ENCODE measurements at regions not wholly inside any gene's neighbourhood (a gene's known extent, or its start where the extent isn't known, plus 50 kb on each side); places are given as distances from the start of the nearest gene placed in this dataset.

DNA sequence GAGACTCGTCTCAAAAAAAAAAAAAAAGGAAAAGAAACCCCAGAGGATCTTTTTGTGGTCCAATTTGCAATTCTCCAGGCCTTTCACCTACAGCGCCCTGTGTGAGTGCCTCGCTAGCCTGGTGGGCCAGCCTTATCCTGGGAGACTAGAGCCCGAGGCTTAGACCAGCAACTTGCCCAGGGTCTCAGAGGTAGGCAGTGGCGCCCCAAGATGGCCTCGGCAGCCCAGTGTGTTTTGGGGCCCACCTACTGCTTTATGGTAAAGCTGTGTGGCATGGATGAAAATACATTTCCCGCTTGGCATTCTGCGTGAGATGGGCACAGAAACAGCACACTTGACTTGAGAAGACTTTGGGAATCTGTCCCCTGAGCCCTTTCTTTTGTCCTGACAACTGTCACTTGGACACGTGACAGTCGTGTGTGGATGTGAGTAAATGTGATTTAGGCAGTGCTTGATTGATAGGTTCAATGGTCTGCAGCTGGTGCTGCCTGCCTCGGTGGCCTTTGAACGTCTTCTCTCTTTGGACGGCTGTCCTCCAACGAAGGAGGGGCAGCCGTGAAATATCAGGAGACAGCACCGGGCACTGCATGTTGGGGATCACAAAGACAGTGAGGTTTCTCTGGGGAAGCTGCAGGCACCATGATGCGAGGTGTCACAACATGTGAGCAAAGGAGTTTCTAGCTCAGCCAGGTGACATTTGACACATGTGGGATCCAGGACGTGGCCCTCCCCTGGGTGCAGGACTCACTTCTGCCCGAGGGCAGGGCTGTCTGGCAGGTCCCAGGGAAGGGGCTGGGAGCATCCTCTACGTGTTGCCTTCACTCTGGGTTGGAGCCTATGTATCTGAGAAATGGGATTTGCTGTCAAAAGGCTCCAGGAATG lies 209.5 kb upstream of the TWIST2 start:
- no peak for DNase-seq (ENCODE audit: low read depth)

DNA sequence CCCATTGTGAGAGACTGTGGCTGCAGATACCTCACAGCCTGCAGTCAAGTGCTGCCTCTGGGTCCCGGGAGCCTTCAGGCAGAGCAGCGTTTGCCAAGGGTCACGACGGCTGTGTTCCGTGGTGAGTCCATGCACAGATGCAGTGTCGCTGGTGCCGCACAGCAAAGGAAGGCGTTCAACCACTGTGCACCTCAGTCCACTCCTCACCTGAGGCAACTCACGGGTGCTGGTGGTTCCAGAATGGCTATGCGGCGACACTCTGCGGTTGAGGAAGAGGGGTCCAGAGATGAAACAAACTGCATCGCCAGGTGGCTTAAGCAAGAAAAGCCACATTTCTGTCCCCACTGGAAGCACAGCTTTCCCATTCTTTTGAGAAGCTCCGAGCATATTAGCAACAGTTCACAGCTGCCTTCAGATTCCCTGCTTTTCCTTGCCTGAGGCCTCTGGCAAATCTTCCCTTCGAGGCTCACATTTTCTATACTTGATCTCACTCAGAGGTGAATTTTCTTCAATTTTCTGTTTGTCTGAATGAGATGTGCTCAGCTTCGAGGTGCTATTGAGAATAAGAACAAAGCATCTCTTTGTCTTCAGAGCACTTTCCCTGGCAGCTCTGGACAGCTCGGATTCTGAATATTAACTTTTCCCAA lies 208.8 kb upstream of the TWIST2 start:
- DNase-seq (ENCODE audit: low read depth) = no peak

DNA sequence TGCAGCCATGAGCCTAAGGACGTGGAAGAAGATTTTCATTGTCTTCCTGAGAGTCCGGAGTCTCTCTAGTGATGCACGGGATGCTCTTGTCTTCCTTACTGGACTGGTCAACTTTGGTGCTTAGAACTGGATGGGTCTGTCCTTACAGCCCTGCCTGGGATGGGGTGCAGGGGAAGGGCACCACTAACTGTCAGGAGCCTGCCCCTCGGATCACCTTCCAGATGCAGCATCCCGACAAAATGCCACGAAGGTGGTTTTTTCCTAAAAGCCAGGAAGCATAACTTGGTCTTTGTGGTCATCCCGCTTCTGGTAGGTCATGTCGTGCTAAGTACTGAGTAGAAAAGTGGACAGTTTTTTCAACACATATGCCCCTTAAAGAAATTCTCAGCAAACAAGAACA lies 207.4 kb upstream of the TWIST2 start:
- no peak for DNase-seq (ENCODE audit: low read depth)

DNA sequence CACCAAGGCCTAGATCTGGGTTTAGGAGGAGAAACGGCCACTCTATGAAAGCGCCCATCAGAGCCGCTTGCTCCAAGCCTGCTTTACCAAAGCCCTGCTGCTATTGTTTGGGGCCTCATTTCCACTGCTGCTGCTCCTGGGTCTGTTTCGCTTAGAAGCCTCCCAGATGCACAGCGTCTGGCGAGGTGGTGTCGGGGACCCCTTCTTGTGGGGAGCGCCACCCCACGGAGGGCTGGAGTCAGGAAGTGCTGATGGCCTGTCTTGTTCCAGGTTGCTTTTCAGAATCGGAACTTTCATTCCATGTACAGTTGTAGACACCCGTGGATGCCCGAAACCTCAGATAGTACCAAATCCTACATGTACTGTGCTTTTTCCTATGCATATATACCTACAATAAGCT lies 204.9 kb upstream of the TWIST2 start:
- no peak for DNase-seq (ENCODE audit: low read depth)

DNA sequence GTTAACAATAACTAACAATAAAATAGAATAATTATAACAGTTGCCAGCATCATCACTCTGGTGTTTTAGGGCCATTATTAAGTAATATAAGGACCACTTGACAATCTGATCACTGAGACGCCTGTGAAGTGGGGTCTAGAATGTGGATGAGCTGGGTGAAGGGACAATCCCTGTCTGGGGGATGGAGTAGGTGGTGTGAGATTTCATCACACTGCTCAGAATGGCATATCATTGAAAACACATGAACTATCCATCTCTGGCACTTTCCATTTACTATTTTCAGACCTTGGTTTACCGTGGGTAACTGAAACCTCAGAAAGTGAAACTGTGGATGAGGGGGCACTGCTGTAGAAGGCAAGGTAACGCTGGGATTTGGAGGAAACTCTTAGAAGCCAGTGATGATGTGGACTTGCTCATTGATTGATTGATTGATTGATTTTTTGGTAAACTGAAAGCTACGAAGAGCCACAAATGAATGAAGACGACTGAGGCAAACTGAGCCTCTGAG lies 204.4 kb upstream of the TWIST2 start:
- no peak for DNase-seq (ENCODE audit: low read depth)

DNA sequence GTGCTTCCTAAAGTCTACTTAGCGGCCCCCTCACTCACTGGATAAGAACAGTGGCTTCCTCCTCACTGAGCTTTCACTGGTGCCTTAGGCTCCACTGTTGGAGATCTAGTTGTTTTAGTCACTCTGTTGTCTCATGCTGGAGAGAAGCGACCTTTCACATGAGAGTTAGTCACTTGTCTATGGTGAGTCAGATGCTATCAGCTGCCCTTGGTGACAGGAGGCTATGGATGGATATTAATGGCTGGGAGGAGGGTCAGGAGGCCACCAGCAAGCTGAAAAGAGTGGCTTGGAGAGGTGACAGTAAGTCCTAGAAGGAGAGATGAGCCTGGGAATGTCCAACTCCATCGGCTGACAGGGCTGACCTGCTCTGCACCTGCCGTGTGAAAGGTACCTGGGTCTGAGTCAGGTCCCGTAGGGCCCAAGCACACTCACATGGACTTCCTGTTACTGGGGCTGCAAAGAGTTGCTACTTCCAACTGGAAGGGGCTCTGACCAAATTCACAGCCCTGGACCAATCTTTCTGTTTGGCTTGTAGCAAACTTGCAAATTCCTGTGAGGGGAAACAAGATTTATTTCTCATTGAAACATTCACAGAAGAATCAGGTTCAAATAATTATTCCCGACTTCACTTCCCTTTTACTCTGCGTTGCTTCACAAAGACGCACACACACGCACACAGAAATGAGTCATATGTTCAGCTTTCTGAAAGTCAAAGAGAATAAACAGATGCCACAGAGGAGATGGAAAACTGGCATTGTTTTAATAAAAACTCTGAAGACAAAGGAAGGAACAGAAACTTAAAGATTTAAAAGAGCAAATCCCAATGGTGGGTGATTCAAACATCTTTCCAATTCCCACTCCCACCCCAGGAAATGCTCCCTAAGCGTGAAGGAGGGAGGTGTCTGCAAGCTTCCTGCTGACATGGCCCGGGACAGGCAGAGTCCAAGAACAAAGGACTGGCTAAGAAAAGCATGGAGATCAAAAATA lies 203.5 kb upstream of the TWIST2 start:
- DNase-seq (ENCODE audit: low read depth) = no peak

DNA sequence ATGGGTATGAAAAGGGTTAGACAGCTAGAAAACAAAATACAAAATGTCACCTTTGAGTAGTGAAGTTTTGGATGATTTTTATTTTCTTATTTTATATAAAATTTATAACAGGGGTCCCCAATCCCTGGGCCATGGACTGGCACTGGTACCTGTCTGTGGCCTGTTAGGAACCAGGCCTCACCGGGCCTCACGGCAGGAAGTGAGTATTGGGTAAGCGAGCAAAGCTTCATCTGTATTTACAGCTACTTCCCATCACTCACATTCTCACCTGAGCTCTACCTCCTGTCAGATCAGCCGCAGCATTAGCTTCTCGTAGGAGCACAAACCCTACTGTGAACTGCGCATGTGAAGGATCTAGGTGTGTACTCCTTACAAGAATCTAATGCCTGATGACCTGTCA lies 202.8 kb upstream of the TWIST2 start:
- no peak for DNase-seq (ENCODE audit: low read depth)

DNA sequence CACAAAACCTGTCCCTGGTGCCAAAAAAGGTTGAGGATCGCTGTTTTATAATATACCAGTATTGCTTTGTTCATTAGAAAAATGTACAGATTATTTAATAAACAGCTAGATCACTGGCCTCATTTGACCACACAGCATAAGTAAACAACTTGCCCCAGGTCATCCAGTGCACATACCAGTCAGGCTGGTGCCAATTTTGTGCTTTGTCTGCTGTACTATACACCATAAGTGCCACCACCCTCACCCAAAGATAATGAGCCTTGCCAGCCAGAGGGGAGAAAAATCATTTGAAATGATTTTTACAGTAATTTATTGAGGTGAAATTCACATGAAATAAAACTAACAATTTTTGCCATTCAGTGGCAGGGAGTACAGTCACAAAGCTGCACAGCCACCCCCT lies 202.2 kb upstream of the TWIST2 start:
- no peak for DNase-seq (ENCODE audit: low read depth)

DNA sequence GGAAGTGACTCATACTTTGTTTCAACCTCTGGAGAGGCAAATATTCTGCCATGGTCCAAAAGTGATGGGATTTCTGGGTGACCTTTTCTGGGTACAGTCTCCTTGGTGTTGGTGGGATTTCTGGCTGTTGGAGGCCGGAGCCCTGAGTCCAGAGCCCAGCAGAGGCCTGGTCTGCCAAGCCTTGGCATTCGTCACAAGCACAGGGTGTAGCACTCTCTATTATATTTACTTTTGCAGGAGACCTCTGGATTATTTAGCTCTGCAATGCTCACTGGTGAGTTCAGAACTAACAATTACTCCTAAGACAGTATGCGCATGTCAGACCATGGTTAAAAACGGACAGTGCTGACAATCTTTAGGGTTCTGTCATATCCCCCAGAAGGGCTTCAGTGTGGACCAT lies 201.6 kb upstream of the TWIST2 start:
- DNase-seq (ENCODE audit: low read depth) = no peak

DNA sequence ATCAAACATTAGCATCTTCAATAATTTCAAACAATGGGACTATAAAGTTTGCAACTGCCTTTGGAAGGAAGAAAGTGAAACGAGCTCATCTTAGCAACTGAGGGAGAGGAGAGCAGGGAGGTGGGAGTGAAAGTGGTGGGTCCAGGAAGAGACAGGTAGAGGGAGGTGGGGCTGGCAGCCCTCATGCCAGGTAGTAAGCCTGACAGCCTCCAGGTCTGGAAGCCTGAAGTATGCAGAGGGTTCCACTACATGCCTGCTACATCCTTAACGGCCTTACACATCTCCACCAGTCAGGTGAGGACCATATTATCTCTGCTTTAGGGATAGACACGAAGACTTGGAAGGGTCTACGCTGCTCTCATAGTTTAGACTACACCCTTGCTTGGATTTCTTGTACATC lies 201.1 kb upstream of the TWIST2 start:
- DNase-seq (ENCODE audit: low read depth) = no peak

DNA sequence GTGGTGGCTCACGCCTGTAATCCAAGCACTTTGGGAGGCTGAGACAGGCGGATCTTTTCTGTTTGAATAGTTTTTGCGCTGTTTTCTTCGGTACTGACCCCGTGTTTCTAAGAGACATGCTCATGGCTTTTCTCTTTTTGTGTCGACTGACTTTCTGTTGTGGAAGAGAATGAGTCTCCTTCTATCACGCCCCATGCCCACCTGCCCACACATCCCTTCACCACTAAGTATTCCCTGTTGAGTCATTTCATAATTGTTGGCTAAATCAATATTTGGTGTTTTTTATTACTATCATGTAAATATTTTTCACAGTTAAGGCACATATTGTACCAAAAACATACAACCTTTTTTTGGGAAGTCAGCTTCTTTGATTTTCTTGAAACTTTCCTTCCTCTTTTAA lies 198.8 kb upstream of the TWIST2 start:
- DNase-seq (ENCODE audit: low read depth) = no peak

DNA sequence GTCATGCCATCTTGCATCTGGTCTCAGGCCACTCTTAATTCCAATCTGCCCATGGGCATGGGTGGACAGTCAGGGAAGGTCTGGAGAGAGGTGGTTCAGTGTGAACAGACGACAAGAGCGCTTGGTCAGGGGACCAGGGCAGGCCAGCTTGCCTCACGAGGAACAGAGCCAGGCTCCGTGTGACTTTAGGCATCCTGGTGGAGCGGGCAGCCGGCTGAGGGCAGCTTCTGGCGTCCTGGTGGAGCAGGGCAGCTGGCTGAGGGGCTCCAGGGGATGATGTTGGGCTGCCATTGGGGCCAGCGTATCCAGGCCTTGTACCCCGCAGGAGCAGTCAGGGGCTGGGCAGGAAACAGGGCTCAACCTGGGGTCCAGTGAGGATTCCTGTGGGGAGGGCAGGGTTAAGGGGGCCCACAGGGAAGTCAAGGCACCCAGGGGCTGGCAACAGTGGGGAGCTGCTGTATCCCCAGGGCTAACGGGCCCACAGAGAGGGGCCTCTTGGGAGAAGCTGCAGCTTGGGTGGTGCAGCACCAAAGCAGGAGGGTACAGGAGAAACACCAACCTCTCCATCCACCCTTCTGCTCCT lies 197.9 kb upstream of the TWIST2 start:
- no peak for DNase-seq (ENCODE audit: low read depth)

DNA sequence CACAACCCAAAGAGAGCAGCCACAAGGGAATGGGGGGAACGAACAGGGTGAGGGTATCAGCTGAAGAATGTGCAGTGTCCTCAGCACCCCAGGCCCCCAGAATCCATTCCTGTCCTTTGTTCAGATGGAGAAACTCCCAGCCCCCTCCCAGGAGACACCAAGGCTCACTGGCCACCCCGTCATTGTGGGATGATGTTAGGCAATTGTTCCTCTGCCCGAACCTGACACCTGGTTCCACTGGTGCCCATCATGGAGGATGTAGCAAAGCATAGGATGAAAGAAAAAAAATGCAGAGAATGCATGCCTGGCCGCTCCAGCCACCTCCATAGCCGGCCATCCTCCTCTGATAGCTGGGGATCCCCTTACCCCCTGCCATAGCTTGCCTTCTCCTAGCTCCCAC lies 197.3 kb upstream of the TWIST2 start:
- DNase-seq (ENCODE audit: low read depth) = no peak

DNA sequence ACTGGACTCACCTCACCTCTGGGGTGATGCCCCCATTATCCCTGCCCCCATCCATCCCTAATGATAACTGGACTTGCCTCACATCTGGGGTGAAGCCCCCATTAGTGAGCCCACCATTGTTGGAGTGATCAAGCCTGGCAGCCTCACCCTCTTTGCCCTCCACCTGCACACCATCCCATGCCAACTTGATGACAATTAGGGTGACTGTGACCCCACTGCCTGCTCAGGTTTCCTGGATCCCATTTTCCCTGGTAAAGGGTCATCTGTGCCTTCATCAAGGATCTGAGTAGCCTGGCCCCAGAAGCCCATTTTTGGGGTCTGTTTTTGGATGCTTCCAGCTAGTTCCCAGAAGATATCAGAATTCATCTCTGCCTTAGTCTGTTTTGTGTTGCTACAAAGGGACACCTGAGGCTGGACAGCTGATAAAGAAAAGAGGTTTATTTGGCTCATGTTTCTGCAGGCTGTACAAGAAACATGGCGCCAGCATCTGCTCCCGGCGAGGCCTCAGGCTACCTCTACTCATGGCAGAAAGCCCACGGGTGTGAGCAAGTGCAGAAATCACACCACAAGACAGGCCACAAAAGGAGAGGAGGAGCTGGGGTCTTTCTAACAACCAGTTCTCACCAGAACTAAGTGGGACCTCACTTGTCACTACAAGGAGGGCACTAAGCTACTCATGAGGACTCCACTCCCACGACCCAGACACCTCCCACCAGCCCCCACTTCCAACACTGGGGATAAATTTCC lies 196.4 kb upstream of the TWIST2 start:
- DNase-seq (ENCODE audit: low read depth) = no peak

DNA sequence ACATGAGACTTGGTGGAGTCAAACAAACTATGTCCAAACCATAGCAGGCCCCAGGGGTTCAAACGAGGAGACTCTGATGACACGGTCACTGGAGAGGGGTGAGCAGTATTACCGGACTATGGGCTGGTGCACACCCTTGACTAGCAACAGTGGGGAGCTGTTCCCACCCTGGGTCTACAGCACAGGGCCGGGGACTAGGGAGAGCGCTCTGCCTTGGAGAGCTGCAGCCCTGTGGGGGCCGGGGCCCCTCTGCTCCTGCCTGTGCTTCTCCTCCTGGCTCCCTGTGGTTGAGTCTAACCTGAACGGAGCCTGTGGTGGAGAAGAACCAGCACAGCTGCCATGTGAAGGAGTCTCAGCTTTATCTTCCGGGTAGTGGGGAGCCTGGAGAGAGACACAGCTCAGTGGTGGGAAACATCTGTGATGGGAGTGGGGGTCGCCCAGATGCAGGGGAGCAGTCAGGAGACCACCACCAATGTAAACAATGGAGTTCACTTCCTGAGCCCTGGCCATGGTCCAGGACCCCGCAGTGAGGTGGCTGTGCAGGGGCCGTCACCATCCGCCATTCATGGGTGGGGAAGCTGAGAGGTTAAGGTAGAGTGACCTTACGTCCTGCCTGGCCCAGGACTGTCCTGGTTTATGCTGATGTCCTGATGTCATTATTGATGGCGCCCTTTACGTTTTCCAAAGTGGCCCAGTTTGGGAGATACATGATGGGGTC lies 195.7 kb upstream of the TWIST2 start:
- no peak for DNase-seq (ENCODE audit: low read depth)

DNA sequence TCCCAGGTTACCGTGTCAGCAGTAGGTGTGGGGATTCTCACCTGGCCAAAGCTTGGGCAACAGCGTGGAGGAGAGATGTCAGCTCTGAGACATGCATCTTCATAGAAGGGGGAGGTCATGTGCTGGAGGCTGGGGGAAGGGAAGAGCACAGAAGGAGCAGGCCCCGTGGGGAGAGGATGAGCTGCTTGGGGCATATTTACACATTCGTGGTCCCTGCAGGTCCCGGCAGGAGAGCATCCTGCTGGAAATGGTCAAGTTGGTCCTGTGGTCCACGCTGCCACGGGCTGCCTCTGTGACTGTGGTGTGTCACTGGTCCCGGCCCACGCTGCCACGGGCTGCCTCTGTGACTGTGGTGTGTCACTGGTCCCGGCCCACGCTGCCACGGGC lies 195.1 kb upstream of the TWIST2 start:
- DNase-seq (ENCODE audit: low read depth) = no peak

DNA sequence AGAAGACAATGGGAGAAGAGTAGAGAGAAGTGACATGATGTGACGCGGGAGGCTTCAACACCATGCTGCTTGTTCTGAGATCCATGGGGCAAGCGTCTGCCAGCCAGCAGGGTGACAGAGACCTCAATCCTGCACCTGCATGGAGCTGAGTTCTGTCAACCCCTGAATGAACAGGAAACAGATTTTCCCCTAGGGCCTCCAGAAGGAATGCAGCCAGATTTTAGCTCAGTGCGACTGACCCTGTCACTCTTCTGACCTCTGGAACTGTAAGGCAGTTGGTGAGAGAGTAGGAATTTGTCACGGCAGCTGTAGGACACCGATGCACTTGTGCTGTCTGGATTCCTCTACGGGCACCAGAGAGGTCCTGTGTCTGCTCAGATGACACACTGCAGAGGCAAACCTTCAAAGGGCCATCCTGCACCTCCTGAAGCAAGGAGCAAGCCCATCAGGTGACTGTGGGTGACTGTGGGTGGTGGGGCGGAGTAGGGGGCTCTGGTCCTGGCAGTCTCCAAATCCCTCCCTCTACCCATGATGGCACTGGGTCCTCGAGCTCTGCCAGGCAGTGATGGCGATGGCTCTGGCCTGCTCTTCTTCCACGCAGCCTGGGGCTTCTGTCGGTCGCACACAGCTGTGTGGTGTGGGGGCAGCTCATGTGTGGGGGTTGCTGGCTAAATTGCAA lies 194.3 kb upstream of the TWIST2 start:
- DNase-seq (ENCODE audit: low read depth) = no peak

DNA sequence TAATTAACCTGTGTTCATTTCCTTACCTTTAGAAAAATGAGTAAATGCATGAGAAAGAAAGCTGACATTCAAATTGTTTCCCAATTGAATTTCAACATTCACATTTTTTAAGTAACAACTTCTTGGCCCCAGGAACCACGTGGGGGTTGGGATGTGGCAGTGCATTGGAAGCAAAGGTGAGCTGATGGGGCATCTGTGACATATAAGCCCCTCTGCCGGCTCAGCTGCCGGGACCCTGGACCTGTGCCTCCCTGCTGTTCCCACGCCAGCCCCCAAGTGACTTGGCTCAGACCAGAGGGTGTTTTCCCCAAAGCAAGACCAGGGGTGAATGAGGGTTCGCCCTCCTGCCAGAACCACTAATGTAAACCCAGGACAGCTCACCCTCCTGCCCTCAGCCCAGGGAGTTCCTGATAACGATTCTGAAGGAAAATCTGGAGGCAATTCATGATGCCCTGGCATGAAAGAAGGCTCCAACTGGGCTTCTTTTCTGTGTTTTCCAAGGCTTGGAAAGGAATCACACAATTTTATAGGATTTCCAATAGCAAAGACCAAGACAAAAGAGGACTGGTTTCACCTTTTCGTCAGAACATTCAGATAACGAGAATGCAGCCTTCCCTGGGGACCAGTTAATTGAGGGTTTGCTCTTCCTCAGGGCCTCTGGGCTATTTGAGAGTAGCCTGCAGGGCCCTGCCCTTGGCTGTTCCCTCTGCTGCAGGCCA lies 193.2 kb upstream of the TWIST2 start:
- no peak for DNase-seq (ENCODE audit: low read depth)

DNA sequence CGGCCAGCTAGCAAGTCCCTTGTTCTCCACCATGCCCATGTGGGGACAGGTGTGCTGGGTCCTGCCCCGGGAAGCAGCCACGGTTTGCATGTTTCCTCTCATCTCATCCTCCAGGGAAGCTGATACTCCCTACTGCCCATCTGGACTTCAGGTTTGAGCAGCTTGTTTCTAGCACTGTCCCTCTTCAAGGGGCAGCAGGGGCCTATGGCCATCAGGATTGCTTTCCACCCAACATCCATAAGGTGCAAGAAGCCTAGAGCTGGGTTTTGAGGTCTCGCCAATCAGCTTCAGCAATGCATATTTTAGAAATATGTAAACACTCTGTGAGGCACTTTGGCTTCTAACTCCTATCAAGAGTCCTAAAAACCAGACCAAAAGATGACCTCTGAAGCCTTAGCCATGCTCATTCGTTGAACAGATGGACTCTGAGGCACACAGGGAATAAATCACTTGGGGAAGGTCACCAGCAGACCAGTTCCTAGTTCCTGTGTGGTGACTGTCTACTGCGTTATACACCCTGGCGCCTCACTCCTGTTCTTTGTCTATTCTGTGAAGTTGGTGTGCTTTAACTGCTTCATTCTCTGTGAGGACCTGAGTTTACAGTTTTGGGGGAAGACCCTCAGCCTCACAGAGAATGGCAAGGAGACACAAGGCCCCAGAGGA lies 192.6 kb upstream of the TWIST2 start:
- DNase-seq (ENCODE audit: low read depth) = no peak

All from HS-27A (cell line).